Prostate gland (tissue), 2 donors: ENCODE measurements at regions not wholly inside any gene's neighbourhood (a gene's known extent, or its start where the extent isn't known, plus 50 kb on each side); places are given as distances from the start of the nearest gene placed in this dataset.

Experiments used
- POLR2A ChIP-seq: fragments of 450-650 bp; IDR thresholded peaks from one replicate; pipeline ENCODE4 v1.6.1; 2016; ENCODE audit warnings: antibody characterized with exemption, mild to moderate bottlenecking
- POLR2AphosphoS5 ChIP-seq: sonication (generic); formaldehyde crosslinking; IDR thresholded peaks from one replicate; pipeline ENCODE4 v1.6.1; 2017; ENCODE audit warnings: antibody characterized with exemption
- TF ChIP-seq, protein P1 (sequence below), 4 experiments: fragments of 200-600 bp in 2 of 4; fragments of 450-650 bp in 2 of 4; sonication (generic) in 2 of 4; IDR thresholded peaks; 1 replicate in 3 of 4; 2 replicates in 1 of 4; pipeline ENCODE4 v1.5.1; 2016 to 2019; ENCODE audit warnings: antibody characterized with exemption in 4 of 4, mild to moderate bottlenecking in 2 of 4, moderate library complexity in 2 of 4

DNA sequence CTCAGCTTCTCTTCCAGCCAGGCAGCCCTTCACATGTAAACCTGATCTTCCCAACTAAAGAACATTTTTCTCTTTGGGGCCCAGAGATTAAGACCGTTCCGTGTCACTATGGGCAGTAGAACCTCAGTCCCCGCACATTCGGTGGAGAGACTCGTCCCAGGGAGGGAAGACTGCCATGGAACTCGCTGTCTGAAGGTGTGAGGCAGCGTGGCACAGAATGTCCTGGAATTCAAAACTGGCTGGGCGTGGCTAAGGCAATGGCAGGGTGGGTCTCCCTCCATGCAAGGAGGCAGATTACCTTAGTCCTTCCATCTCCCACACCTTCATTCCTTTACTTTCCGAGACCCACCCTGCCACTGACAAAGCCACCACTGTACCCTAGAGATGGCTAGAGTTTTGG, 57.4 kb upstream of the ZNF354A start:
- TF ChIP-seq, protein P1, sequence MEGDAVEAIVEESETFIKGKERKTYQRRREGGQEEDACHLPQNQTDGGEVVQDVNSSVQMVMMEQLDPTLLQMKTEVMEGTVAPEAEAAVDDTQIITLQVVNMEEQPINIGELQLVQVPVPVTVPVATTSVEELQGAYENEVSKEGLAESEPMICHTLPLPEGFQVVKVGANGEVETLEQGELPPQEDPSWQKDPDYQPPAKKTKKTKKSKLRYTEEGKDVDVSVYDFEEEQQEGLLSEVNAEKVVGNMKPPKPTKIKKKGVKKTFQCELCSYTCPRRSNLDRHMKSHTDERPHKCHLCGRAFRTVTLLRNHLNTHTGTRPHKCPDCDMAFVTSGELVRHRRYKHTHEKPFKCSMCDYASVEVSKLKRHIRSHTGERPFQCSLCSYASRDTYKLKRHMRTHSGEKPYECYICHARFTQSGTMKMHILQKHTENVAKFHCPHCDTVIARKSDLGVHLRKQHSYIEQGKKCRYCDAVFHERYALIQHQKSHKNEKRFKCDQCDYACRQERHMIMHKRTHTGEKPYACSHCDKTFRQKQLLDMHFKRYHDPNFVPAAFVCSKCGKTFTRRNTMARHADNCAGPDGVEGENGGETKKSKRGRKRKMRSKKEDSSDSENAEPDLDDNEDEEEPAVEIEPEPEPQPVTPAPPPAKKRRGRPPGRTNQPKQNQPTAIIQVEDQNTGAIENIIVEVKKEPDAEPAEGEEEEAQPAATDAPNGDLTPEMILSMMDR (IDR thresholded peaks at IDR 0.05), result no peak
- no peak for TF ChIP-seq POLR2AphosphoS5
- no peak for TF ChIP-seq POLR2A
